ENCODE measurements at regions not wholly inside any gene's neighbourhood (a gene's known extent, or its start where the extent isn't known, plus 50 kb on each side); places are given as distances from the start of the nearest gene placed in this dataset.
"Not testable (repeated sequence)": the region's sequence is repeated elsewhere in the genome, so short reads cannot be mapped to it uniquely, and the experiment has no call there.

- H3K9me3 Mint-ChIP-seq, result no peaks in the 10 kb centered on the region
- CTCF ChIA-PET, result no interaction called here
These were observed 143.6 kb upstream of the DST start for GRCh38 chr6:56786256-56786655.

GRCh38 chr6:56785536-56785935, 142.8 kb upstream of the DST start:
- DNase-seq; H3K27ac Mint-ChIP-seq; POLR2A ChIA-PET; H3K4me3 Mint-ChIP-seq; ATAC-seq (ENCODE audit: low read depth); CTCF ChIA-PET; intact Hi-C loops (cut with micrococcal nuclease); H3K36me3 Mint-ChIP-seq (ENCODE audit: low read depth); H3K4me1 Mint-ChIP-seq; H3K9me3 Mint-ChIP-seq; H3K27me3 Mint-ChIP-seq: not testable (repeated sequence)

More at GRCh38 chr6:56786256-56786655, 143.6 kb upstream of the DST start:
- no peak for DNase-seq
- Mint-ChIP-seq H3K27me3 (no peaks in the 10 kb centered on the region), H3K4me3 (no peak overlapping the region), H3K36me3 (ENCODE audit: low read depth) (no peaks in the 10 kb centered on the region), H3K4me1 (no peaks in the 10 kb centered on the region), H3K27ac (no peak overlapping the region)
- POLR2A ChIA-PET, result no interaction called here
- intact Hi-C loops (cut with micrococcal nuclease), result no loop called here
- no peak for ATAC-seq (ENCODE audit: low read depth)
- TF ChIP-seq CTCF (IDR thresholded peaks at IDR 0.05), result no peak

- H3K36me3 Mint-ChIP-seq (ENCODE audit: low read depth); DNase-seq; H3K4me1 Mint-ChIP-seq; ATAC-seq (ENCODE audit: low read depth); intact Hi-C loops (cut with micrococcal nuclease); H3K27me3 Mint-ChIP-seq; H3K9me3 Mint-ChIP-seq; POLR2A ChIA-PET; H3K27ac Mint-ChIP-seq; H3K4me3 Mint-ChIP-seq; CTCF ChIA-PET: not testable (repeated sequence)
These were observed 137.4 kb upstream of the DST start for GRCh38 chr6:56780109-56780508.

GRCh38 chr6:56778503-56778902, 135.8 kb upstream of the DST start:
- intact Hi-C loops (cut with micrococcal nuclease); H3K27ac Mint-ChIP-seq; CTCF ChIA-PET; ATAC-seq (ENCODE audit: low read depth); POLR2A ChIA-PET; H3K36me3 Mint-ChIP-seq (ENCODE audit: low read depth); H3K4me3 Mint-ChIP-seq; H3K27me3 Mint-ChIP-seq; H3K9me3 Mint-ChIP-seq; DNase-seq; H3K4me1 Mint-ChIP-seq: not testable (repeated sequence)

GRCh38 chr6:56775498-56776166, 132.9 kb upstream of the DST start:
- Mint-ChIP-seq H3K9me3 (no peaks in the 10 kb centered on the region), H3K4me3 (no peak overlapping the region), H3K36me3 (ENCODE audit: low read depth) (no peaks in the 10 kb centered on the region), H3K4me1 (no peaks in the 10 kb centered on the region), H3K27me3 (no peaks in the 10 kb centered on the region), H3K27ac (no peak overlapping the region)
- no peak for TF ChIP-seq CTCF (IDR thresholded peaks at IDR 0.05)
- intact Hi-C loops (cut with micrococcal nuclease), result no loop called here
- ChIA-PET CTCF (no interaction called here), POLR2A (no interaction called here)
- DNase-seq (no peak), ATAC-seq (ENCODE audit: low read depth) (no peak)

GRCh38 chr6:56772737-56773184, 130.1 kb upstream of the DST start:
- ChIA-PET CTCF (no interaction called here), POLR2A (no interaction called here)
- Mint-ChIP-seq H3K27me3 (no peaks in the 10 kb centered on the region), H3K36me3 (ENCODE audit: low read depth) (no peaks in the 10 kb centered on the region), H3K4me3 (no peak overlapping the region), H3K27ac (no peak overlapping the region), H3K9me3 (no peaks in the 10 kb centered on the region), H3K4me1 (no peaks in the 10 kb centered on the region)
- intact Hi-C loops (cut with micrococcal nuclease), result no loop called here
- TF ChIP-seq CTCF (IDR thresholded peaks at IDR 0.05), result no peak
- ATAC-seq (ENCODE audit: low read depth) (no peak), DNase-seq (no peak)
